ENCODE measurements at regions not wholly inside any gene's neighbourhood (a gene's known extent, or its start where the extent isn't known, plus 50 kb on each side); places are given as distances from the start of the nearest gene placed in this dataset.

- Histone ChIP-seq H3K4me1 (ENCODE audit: insufficient read depth, low read length) (no peaks in the 10 kb centered on the region), H3K9ac (ENCODE audit: low read depth, low read length) (no peak overlapping the region), H3K9me3 (ENCODE audit: control insufficient read depth, insufficient read depth, low read length) (no peaks in the 10 kb centered on the region), H3K36me3 (ENCODE audit: insufficient read depth, low read length) (no peaks in the 10 kb centered on the region)
These were observed 307.1 kb downstream of the OSR1 start for GRCh38 chr2:19051203-19051831.

- H3K36me3 ChIP-seq (ENCODE audit: insufficient read depth, low read length), result no peaks in the 10 kb centered on the region
- H3K9ac ChIP-seq (ENCODE audit: low read depth, low read length), result no peak overlapping the region
- H3K9me3 ChIP-seq (ENCODE audit: control insufficient read depth, insufficient read depth, low read length), result no peaks in the 10 kb centered on the region
- H3K4me1 ChIP-seq (ENCODE audit: insufficient read depth, low read length), result no peaks in the 10 kb centered on the region
These were observed 308.1 kb downstream of the OSR1 start for GRCh38 chr2:19050354-19050753.

- Histone ChIP-seq H3K9ac (ENCODE audit: low read depth, low read length) (no peak overlapping the region), H3K9me3 (ENCODE audit: control insufficient read depth, insufficient read depth, low read length) (no peaks in the 10 kb centered on the region), H3K4me1 (ENCODE audit: insufficient read depth, low read length) (no peaks in the 10 kb centered on the region), H3K36me3 (ENCODE audit: insufficient read depth, low read length) (no peaks in the 10 kb centered on the region)
These were observed 309.7 kb downstream of the OSR1 start for GRCh38 chr2:19048593-19049266.

GRCh38 chr2:19046986-19047780, 311.2 kb downstream of the OSR1 start:
- Histone ChIP-seq H3K9ac (ENCODE audit: low read depth, low read length) (no peak overlapping the region), H3K36me3 (ENCODE audit: insufficient read depth, low read length) (no peaks in the 10 kb centered on the region), H3K4me1 (ENCODE audit: insufficient read depth, low read length) (no peaks in the 10 kb centered on the region), H3K9me3 (ENCODE audit: control insufficient read depth, insufficient read depth, low read length) (no peaks in the 10 kb centered on the region)

- H3K9me3 ChIP-seq (ENCODE audit: control insufficient read depth, insufficient read depth, low read length), result no peaks in the 10 kb centered on the region
- no peak overlapping the region for H3K9ac ChIP-seq (ENCODE audit: low read depth, low read length)
- H3K36me3 ChIP-seq (ENCODE audit: insufficient read depth, low read length), result no peaks in the 10 kb centered on the region
- no peaks in the 10 kb centered on the region for H3K4me1 ChIP-seq (ENCODE audit: insufficient read depth, low read length)
These were observed 313.3 kb downstream of the OSR1 start for GRCh38 chr2:19045151-19045550.

- Histone ChIP-seq H3K9ac (ENCODE audit: low read depth, low read length) (no peak overlapping the region), H3K36me3 (ENCODE audit: insufficient read depth, low read length) (no peaks in the 10 kb centered on the region), H3K4me1 (ENCODE audit: insufficient read depth, low read length) (no peaks in the 10 kb centered on the region), H3K9me3 (ENCODE audit: control insufficient read depth, insufficient read depth, low read length) (no peaks in the 10 kb centered on the region)
These were observed 314.5 kb downstream of the OSR1 start for GRCh38 chr2:19043893-19044292.

GRCh38 chr2:19041434-19042041, 316.9 kb downstream of the OSR1 start:
- Histone ChIP-seq H3K36me3 (ENCODE audit: insufficient read depth, low read length) (no peaks in the 10 kb centered on the region), H3K4me1 (ENCODE audit: insufficient read depth, low read length) (no peaks in the 10 kb centered on the region), H3K9me3 (ENCODE audit: control insufficient read depth, insufficient read depth, low read length) (no peaks in the 10 kb centered on the region), H3K9ac (ENCODE audit: low read depth, low read length) (no peak overlapping the region)

- no peaks in the 10 kb centered on the region for H3K9me3 ChIP-seq (ENCODE audit: control insufficient read depth, insufficient read depth, low read length)
- no peak overlapping the region for H3K9ac ChIP-seq (ENCODE audit: low read depth, low read length)
- H3K4me1 ChIP-seq (ENCODE audit: insufficient read depth, low read length), result no peaks in the 10 kb centered on the region
- H3K36me3 ChIP-seq (ENCODE audit: insufficient read depth, low read length), result no peaks in the 10 kb centered on the region
These were observed 320.1 kb downstream of the OSR1 start for GRCh38 chr2:19038071-19039015.

GRCh38 chr2:19036091-19036490, 322.3 kb downstream of the OSR1 start:
- H3K36me3 ChIP-seq (ENCODE audit: insufficient read depth, low read length), result no peaks in the 10 kb centered on the region
- no peaks in the 10 kb centered on the region for H3K4me1 ChIP-seq (ENCODE audit: insufficient read depth, low read length)
- no peaks in the 10 kb centered on the region for H3K9me3 ChIP-seq (ENCODE audit: control insufficient read depth, insufficient read depth, low read length)
- H3K9ac ChIP-seq (ENCODE audit: low read depth, low read length), result no peak overlapping the region

GRCh38 chr2:19035238-19035637, 323.2 kb downstream of the OSR1 start:
- no peaks in the 10 kb centered on the region for H3K36me3 ChIP-seq (ENCODE audit: insufficient read depth, low read length)

GRCh38 chr2:19033240-19033639, 325.2 kb downstream of the OSR1 start:
- Histone ChIP-seq H3K9ac (ENCODE audit: low read depth, low read length) (no peak overlapping the region), H3K9me3 (ENCODE audit: control insufficient read depth, insufficient read depth, low read length) (no peaks in the 10 kb centered on the region), H3K36me3 (ENCODE audit: insufficient read depth, low read length) (no peaks in the 10 kb centered on the region), H3K4me1 (ENCODE audit: insufficient read depth, low read length) (no peaks in the 10 kb centered on the region)

More at GRCh38 chr2:19035238-19035637, 323.2 kb downstream of the OSR1 start:
- Histone ChIP-seq H3K4me1 (ENCODE audit: insufficient read depth, low read length) (no peaks in the 10 kb centered on the region), H3K9ac (ENCODE audit: low read depth, low read length) (no peak overlapping the region), H3K9me3 (ENCODE audit: control insufficient read depth, insufficient read depth, low read length) (no peaks in the 10 kb centered on the region)

- no peak overlapping the region for H3K9ac ChIP-seq (ENCODE audit: low read depth, low read length)
- no peaks in the 10 kb centered on the region for H3K9me3 ChIP-seq (ENCODE audit: control insufficient read depth, insufficient read depth, low read length)
- no peaks in the 10 kb centered on the region for H3K36me3 ChIP-seq (ENCODE audit: insufficient read depth, low read length)
- no peaks in the 10 kb centered on the region for H3K4me1 ChIP-seq (ENCODE audit: insufficient read depth, low read length)
These were observed 326.8 kb downstream of the OSR1 start for GRCh38 chr2:19031642-19032041.

GRCh38 chr2:19029655-19030054, 328.8 kb downstream of the OSR1 start:
- no peaks in the 10 kb centered on the region for H3K36me3 ChIP-seq (ENCODE audit: insufficient read depth, low read length)
- no peaks in the 10 kb centered on the region for H3K4me1 ChIP-seq (ENCODE audit: insufficient read depth, low read length)
- no peak overlapping the region for H3K9ac ChIP-seq (ENCODE audit: low read depth, low read length)
- H3K9me3 ChIP-seq (ENCODE audit: control insufficient read depth, insufficient read depth, low read length), result no peaks in the 10 kb centered on the region

Data from ES-I3 (cell line).